ENCODE measurements at regions not wholly inside any gene's neighbourhood (a gene's known extent, or its start where the extent isn't known, plus 50 kb on each side); places are given as distances from the start of the nearest gene placed in this dataset.
"Not testable (repeated sequence)": the region's sequence is repeated elsewhere in the genome, so short reads cannot be mapped to it uniquely, and the experiment has no call there.

- Histone ChIP-seq H3K9me3 (ENCODE audit: control insufficient read depth, insufficient read depth, low read length) (peaks cover 16% of the 10 kb centered on the region), H3K4me1 (ENCODE audit: control insufficient read depth, insufficient read depth, low read length) (no peaks in the 10 kb centered on the region), H3K27ac (ENCODE audit: low read depth, low read length) (no peak overlapping the region), H3K36me3 (ENCODE audit: control insufficient read depth, insufficient read depth, low read length) (no peaks in the 10 kb centered on the region), H3K27me3 (ENCODE audit: control insufficient read depth, insufficient read depth, low read length) (no peaks in the 10 kb centered on the region), H3K9ac (ENCODE audit: low read depth, low read length) (no peak overlapping the region), H3K4me3 (ENCODE audit: low read depth, low read length) (no peak overlapping the region)
These were observed 294.0 kb upstream of the ETAA1 start for GRCh38 chr2:67103157-67103556.

- H3K9me3 ChIP-seq (ENCODE audit: control insufficient read depth, insufficient read depth, low read length), result peaks cover 11% of the 10 kb centered on the region
- no peaks in the 10 kb centered on the region for H3K27me3 ChIP-seq (ENCODE audit: control insufficient read depth, insufficient read depth, low read length)
- H3K9ac ChIP-seq (ENCODE audit: low read depth, low read length), result no peak overlapping the region
- no peaks in the 10 kb centered on the region for H3K4me1 ChIP-seq (ENCODE audit: control insufficient read depth, insufficient read depth, low read length)
- H3K27ac ChIP-seq (ENCODE audit: low read depth, low read length), result no peak overlapping the region
- H3K36me3 ChIP-seq (ENCODE audit: control insufficient read depth, insufficient read depth, low read length), result no peaks in the 10 kb centered on the region
- H3K4me3 ChIP-seq (ENCODE audit: low read depth, low read length), result no peak overlapping the region
These were observed 288.9 kb upstream of the ETAA1 start for GRCh38 chr2:67108231-67108630.

GRCh38 chr2:67124531-67124930 lies 272.6 kb upstream of the ETAA1 start:
- H3K9ac ChIP-seq (ENCODE audit: low read depth, low read length), result no peak overlapping the region
- H3K27me3 ChIP-seq (ENCODE audit: control insufficient read depth, insufficient read depth, low read length), result no peaks in the 10 kb centered on the region
- H3K36me3 ChIP-seq (ENCODE audit: control insufficient read depth, insufficient read depth, low read length), result no peaks in the 10 kb centered on the region
- no peaks in the 10 kb centered on the region for H3K4me1 ChIP-seq (ENCODE audit: control insufficient read depth, insufficient read depth, low read length)
- H3K9me3 ChIP-seq (ENCODE audit: control insufficient read depth, insufficient read depth, low read length), result no peaks in the 10 kb centered on the region
- H3K4me3 ChIP-seq (ENCODE audit: low read depth, low read length), result no peak overlapping the region
- H3K27ac ChIP-seq (ENCODE audit: low read depth, low read length), result no peak overlapping the region

GRCh38 chr2:67130531-67131256 lies 266.4 kb upstream of the ETAA1 start:
- H3K9me3 ChIP-seq (ENCODE audit: control insufficient read depth, insufficient read depth, low read length), result no peaks in the 10 kb centered on the region
- H3K4me3 ChIP-seq (ENCODE audit: low read depth, low read length), result no peak overlapping the region
- H3K27ac ChIP-seq (ENCODE audit: low read depth, low read length), result no peak overlapping the region
- no peaks in the 10 kb centered on the region for H3K27me3 ChIP-seq (ENCODE audit: control insufficient read depth, insufficient read depth, low read length)
- H3K4me1 ChIP-seq (ENCODE audit: control insufficient read depth, insufficient read depth, low read length), result no peaks in the 10 kb centered on the region
- no peaks in the 10 kb centered on the region for H3K36me3 ChIP-seq (ENCODE audit: control insufficient read depth, insufficient read depth, low read length)
- no peak overlapping the region for H3K9ac ChIP-seq (ENCODE audit: low read depth, low read length)

- no peak overlapping the region for H3K27ac ChIP-seq (ENCODE audit: low read depth, low read length)
- no peak overlapping the region for H3K9ac ChIP-seq (ENCODE audit: low read depth, low read length)
- H3K4me3 ChIP-seq (ENCODE audit: low read depth, low read length), result no peak overlapping the region
- H3K27me3 ChIP-seq (ENCODE audit: control insufficient read depth, insufficient read depth, low read length), result no peaks in the 10 kb centered on the region
- H3K4me1 ChIP-seq (ENCODE audit: control insufficient read depth, insufficient read depth, low read length), result no peaks in the 10 kb centered on the region
- no peaks in the 10 kb centered on the region for H3K9me3 ChIP-seq (ENCODE audit: control insufficient read depth, insufficient read depth, low read length)
- no peaks in the 10 kb centered on the region for H3K36me3 ChIP-seq (ENCODE audit: control insufficient read depth, insufficient read depth, low read length)
These were observed 265.9 kb upstream of the ETAA1 start for GRCh38 chr2:67131257-67131609.

GRCh38 chr2:67132441-67132940 lies 264.6 kb upstream of the ETAA1 start:
- not testable (repeated sequence) for H3K4me1 ChIP-seq (ENCODE audit: control insufficient read depth, insufficient read depth, low read length)

GRCh38 chr2:67135208-67135607 lies 261.9 kb upstream of the ETAA1 start:
- Histone ChIP-seq H3K36me3 (ENCODE audit: control insufficient read depth, insufficient read depth, low read length) (no peaks in the 10 kb centered on the region), H3K4me3 (ENCODE audit: low read depth, low read length) (no peak overlapping the region), H3K4me1 (ENCODE audit: control insufficient read depth, insufficient read depth, low read length) (no peaks in the 10 kb centered on the region), H3K9me3 (ENCODE audit: control insufficient read depth, insufficient read depth, low read length) (no peaks in the 10 kb centered on the region), H3K27me3 (ENCODE audit: control insufficient read depth, insufficient read depth, low read length) (no peaks in the 10 kb centered on the region), H3K27ac (ENCODE audit: low read depth, low read length) (no peak overlapping the region), H3K9ac (ENCODE audit: low read depth, low read length) (no peak overlapping the region)

More at GRCh38 chr2:67132441-67132940, 264.6 kb upstream of the ETAA1 start:
- H3K36me3 ChIP-seq (ENCODE audit: control insufficient read depth, insufficient read depth, low read length); H3K27ac ChIP-seq (ENCODE audit: low read depth, low read length); H3K9me3 ChIP-seq (ENCODE audit: control insufficient read depth, insufficient read depth, low read length); H3K4me3 ChIP-seq (ENCODE audit: low read depth, low read length); H3K9ac ChIP-seq (ENCODE audit: low read depth, low read length); H3K27me3 ChIP-seq (ENCODE audit: control insufficient read depth, insufficient read depth, low read length): not testable (repeated sequence)

GRCh38 chr2:67137699-67138098 lies 259.4 kb upstream of the ETAA1 start:
- Histone ChIP-seq H3K4me1 (ENCODE audit: control insufficient read depth, insufficient read depth, low read length) (no peaks in the 10 kb centered on the region), H3K27me3 (ENCODE audit: control insufficient read depth, insufficient read depth, low read length) (no peaks in the 10 kb centered on the region), H3K36me3 (ENCODE audit: control insufficient read depth, insufficient read depth, low read length) (no peaks in the 10 kb centered on the region), H3K9ac (ENCODE audit: low read depth, low read length) (no peak overlapping the region), H3K27ac (ENCODE audit: low read depth, low read length) (no peak overlapping the region), H3K4me3 (ENCODE audit: low read depth, low read length) (no peak overlapping the region), H3K9me3 (ENCODE audit: control insufficient read depth, insufficient read depth, low read length) (no peaks in the 10 kb centered on the region)

- Histone ChIP-seq H3K4me1 (ENCODE audit: control insufficient read depth, insufficient read depth, low read length) (no peaks in the 10 kb centered on the region), H3K4me3 (ENCODE audit: low read depth, low read length) (no peak overlapping the region), H3K9me3 (ENCODE audit: control insufficient read depth, insufficient read depth, low read length) (no peaks in the 10 kb centered on the region), H3K36me3 (ENCODE audit: control insufficient read depth, insufficient read depth, low read length) (no peaks in the 10 kb centered on the region), H3K27me3 (ENCODE audit: control insufficient read depth, insufficient read depth, low read length) (no peaks in the 10 kb centered on the region), H3K27ac (ENCODE audit: low read depth, low read length) (no peak overlapping the region), H3K9ac (ENCODE audit: low read depth, low read length) (no peak overlapping the region)
These were observed 255.1 kb upstream of the ETAA1 start for GRCh38 chr2:67142071-67142470.

GRCh38 chr2:67142741-67143140 lies 254.4 kb upstream of the ETAA1 start:
- Histone ChIP-seq H3K9ac (ENCODE audit: low read depth, low read length) (no peak overlapping the region), H3K27me3 (ENCODE audit: control insufficient read depth, insufficient read depth, low read length) (no peaks in the 10 kb centered on the region), H3K4me1 (ENCODE audit: control insufficient read depth, insufficient read depth, low read length) (no peaks in the 10 kb centered on the region), H3K9me3 (ENCODE audit: control insufficient read depth, insufficient read depth, low read length) (no peaks in the 10 kb centered on the region), H3K4me3 (ENCODE audit: low read depth, low read length) (no peak overlapping the region), H3K27ac (ENCODE audit: low read depth, low read length) (no peak overlapping the region), H3K36me3 (ENCODE audit: control insufficient read depth, insufficient read depth, low read length) (no peaks in the 10 kb centered on the region)

GRCh38 chr2:67145851-67146250 lies 251.3 kb upstream of the ETAA1 start:
- Histone ChIP-seq H3K27me3 (ENCODE audit: control insufficient read depth, insufficient read depth, low read length) (no peaks in the 10 kb centered on the region), H3K4me3 (ENCODE audit: low read depth, low read length) (no peak overlapping the region), H3K9me3 (ENCODE audit: control insufficient read depth, insufficient read depth, low read length) (no peaks in the 10 kb centered on the region), H3K27ac (ENCODE audit: low read depth, low read length) (no peak overlapping the region), H3K9ac (ENCODE audit: low read depth, low read length) (no peak overlapping the region), H3K4me1 (ENCODE audit: control insufficient read depth, insufficient read depth, low read length) (no peaks in the 10 kb centered on the region), H3K36me3 (ENCODE audit: control insufficient read depth, insufficient read depth, low read length) (no peaks in the 10 kb centered on the region)

Data from HUES48 (cell line).